Activated T-helper 17 cell treated with anti-CD3 and anti-CD28 coated beads, Interleukin-2, amount 50 U/mL, for 72 hours (primary cell): ENCODE measurements at regions not wholly inside any gene's neighbourhood (a gene's known extent, or its start where the extent isn't known, plus 50 kb on each side); places are given as distances from the start of the nearest gene placed in this dataset.

Experiments
- ATAC-seq: fragments of 150-1000 bp; cut with Tn5 transposase; replicated peaks from 2 replicates; pipeline ENCODE4 v1.10.0; 2021; ENCODE audit warnings: mild to moderate bottlenecking, moderate library complexity
- H3K27ac Mint-ChIP-seq: one replicate; pipeline ENCODE4 v1.8.0; 2022; ENCODE audit warnings: mixed read lengths
- H3K27me3 Mint-ChIP-seq: one replicate; pipeline ENCODE4 v1.8.0; 2022; ENCODE audit warnings: mixed read lengths
- H3K36me3 Mint-ChIP-seq: one replicate; pipeline ENCODE4 v1.8.0; 2022; ENCODE audit warnings: low read depth, mild to moderate bottlenecking, mixed read lengths
- H3K4me1 Mint-ChIP-seq: one replicate; pipeline ENCODE4 v1.8.0; 2022; ENCODE audit warnings: mixed read lengths
- H3K4me3 Mint-ChIP-seq: one replicate; pipeline ENCODE4 v1.8.0; 2022; ENCODE audit warnings: mild to moderate bottlenecking, mixed read lengths
- H3K9me3 Mint-ChIP-seq: one replicate; pipeline ENCODE4 v1.8.0; 2022; ENCODE audit warnings: mixed read lengths

GRCh38 chr10:111131168-111131799 is 54.5 kb downstream of the ADRA2A start:
- Mint-ChIP-seq H3K27ac (no peak overlapping the region), H3K4me1 (no peaks in the 10 kb centered on the region), H3K9me3 (no peaks in the 10 kb centered on the region), H3K36me3 (no peaks in the 10 kb centered on the region), H3K4me3 (no peak overlapping the region), H3K27me3 (peaks cover 30% of the 10 kb centered on the region)
- no peak for ATAC-seq

- peaks cover 44% of the 10 kb centered on the region for H3K27me3 Mint-ChIP-seq
- no peak for ATAC-seq
- H3K4me3 Mint-ChIP-seq = no peak overlapping the region
Observed at GRCh38 chr10:111137007-111137406, 60.2 kb downstream of the ADRA2A start.

DNA sequence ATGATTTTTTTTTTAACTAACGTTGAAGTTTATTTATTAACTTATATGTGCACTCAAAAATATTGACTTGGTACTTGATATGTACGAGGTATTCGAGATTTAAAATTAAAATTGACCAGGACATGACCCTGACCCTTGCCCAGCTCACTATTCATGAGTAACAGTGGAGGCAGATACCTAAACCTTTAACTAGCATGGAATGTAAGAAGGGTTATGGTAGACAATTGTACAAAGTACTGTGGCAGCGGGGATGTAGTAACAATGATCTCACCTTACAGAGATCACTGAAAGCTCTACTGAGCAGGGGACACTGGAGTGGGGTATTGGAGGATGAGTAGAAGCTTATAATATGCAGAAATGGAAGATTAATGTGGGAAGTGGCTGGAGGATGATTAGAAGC is 60.8 kb downstream of the ADRA2A start:
- Mint-ChIP-seq H3K36me3 (no peaks in the 10 kb centered on the region), H3K27me3 (peaks cover 44% of the 10 kb centered on the region), H3K4me1 (no peaks in the 10 kb centered on the region), H3K9me3 (no peaks in the 10 kb centered on the region), H3K4me3 (no peak overlapping the region), H3K27ac (no peak overlapping the region)
- no peak for ATAC-seq

More at GRCh38 chr10:111137007-111137406, 60.2 kb downstream of the ADRA2A start:
- Mint-ChIP-seq H3K27ac (no peak overlapping the region), H3K4me1 (no peaks in the 10 kb centered on the region), H3K9me3 (no peaks in the 10 kb centered on the region), H3K36me3 (no peaks in the 10 kb centered on the region)

GRCh38 chr10:111138544-111138943 is 61.7 kb downstream of the ADRA2A start:
- no peaks in the 10 kb centered on the region for H3K9me3 Mint-ChIP-seq
- ATAC-seq = no peak
- H3K36me3 Mint-ChIP-seq = no peaks in the 10 kb centered on the region

DNA sequence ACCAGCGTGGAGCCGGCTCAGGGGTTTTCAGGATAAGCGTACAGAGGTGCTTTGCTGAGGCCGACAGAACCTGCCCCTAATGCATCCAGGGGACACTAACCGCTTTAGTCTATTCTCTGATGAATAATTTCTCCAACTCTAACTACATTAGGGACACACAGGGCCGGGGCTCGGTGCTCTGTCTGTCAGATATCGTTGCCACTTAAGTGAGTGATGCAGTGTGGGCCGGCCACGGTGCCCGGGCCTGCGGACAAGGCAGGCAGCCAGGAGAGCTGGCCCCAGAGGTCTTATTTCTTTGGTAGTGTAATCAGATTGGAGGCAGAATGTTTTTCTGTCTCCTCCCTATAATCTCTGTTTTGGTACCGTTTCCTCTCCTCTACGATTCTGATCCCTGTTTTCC is 62.7 kb downstream of the ADRA2A start:
- Mint-ChIP-seq H3K4me1 (no peaks in the 10 kb centered on the region), H3K4me3 (no peak overlapping the region), H3K27me3 (peaks cover 37% of the 10 kb centered on the region), H3K27ac (no peak overlapping the region), H3K36me3 (no peaks in the 10 kb centered on the region), H3K9me3 (no peaks in the 10 kb centered on the region)
- ATAC-seq = no peak

More at GRCh38 chr10:111138544-111138943, 61.7 kb downstream of the ADRA2A start:
- H3K4me1 Mint-ChIP-seq = no peaks in the 10 kb centered on the region
- no peak overlapping the region for H3K4me3 Mint-ChIP-seq
- H3K27me3 Mint-ChIP-seq = peaks cover 46% of the 10 kb centered on the region
- H3K27ac Mint-ChIP-seq = no peak overlapping the region

DNA sequence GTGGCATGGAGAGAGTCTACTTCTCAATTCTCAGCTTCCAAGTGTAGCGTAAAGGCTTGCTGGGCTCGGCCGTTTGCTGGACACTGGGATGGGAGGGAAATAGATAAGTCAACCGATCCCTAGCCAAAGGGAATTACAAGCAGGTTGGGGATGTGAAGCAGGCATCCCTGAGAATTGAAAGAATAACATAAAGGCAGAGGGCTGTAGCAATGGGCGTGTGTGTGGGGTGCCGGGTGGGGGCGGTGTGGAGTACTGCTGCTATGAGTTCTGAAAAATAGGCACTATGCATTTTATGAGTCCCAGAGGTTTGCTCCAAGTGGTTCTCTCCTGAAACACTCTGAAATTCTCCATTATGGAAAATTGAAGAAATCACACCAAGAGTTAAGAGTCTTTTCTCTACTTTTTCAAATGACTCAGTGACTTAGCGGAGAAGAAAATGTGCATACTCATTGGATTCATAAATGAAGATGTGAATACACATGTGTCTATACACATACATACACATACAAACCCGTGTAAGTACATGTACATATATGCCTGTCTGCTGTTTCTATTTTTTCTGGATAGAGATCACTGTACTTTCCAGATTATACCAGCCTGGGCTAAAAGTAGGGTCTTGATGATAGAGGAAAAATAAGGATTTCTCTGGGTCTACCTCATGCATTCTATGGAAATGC is 65.4 kb downstream of the ADRA2A start:
- H3K36me3 Mint-ChIP-seq = no peaks in the 10 kb centered on the region
- no peak for ATAC-seq
- no peak overlapping the region for H3K4me3 Mint-ChIP-seq

GRCh38 chr10:111146025-111146640 is 69.3 kb downstream of the ADRA2A start:
- no peak overlapping the region for H3K4me3 Mint-ChIP-seq
- ATAC-seq = no peak
- H3K4me1 Mint-ChIP-seq = peaks cover 10% of the 10 kb centered on the region
- H3K36me3 Mint-ChIP-seq = no peaks in the 10 kb centered on the region
- peaks cover 10% of the 10 kb centered on the region for H3K27me3 Mint-ChIP-seq
- H3K9me3 Mint-ChIP-seq = no peaks in the 10 kb centered on the region
- H3K27ac Mint-ChIP-seq = no peak overlapping the region

More for the DNA sequence above, 65.4 kb downstream of the ADRA2A start:
- Mint-ChIP-seq H3K9me3 (no peaks in the 10 kb centered on the region), H3K4me1 (peaks cover 10% of the 10 kb centered on the region), H3K27me3 (peaks cover 24% of the 10 kb centered on the region), H3K27ac (no peak overlapping the region)

DNA sequence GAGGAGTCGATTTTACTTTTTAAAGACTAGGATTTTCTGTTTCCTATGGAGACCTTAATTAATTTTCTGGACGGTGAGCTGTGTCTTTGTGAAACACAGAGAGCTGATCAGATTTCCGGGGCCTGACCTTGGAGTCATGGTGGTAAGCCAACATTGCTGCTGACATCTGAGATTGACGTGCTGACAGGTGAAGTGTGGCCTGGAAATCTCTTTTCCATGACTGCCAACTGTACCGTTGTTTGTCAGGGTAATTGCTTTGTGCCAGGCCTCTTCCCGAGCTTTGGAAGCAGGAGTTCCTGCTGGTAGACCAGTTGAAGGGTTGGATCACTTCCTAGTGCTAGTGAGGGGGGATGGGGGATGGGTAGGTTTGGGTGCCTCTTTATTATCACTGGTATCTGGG is 71.2 kb downstream of the ADRA2A start:
- H3K27ac Mint-ChIP-seq = no peak overlapping the region
- H3K36me3 Mint-ChIP-seq = no peaks in the 10 kb centered on the region
- H3K9me3 Mint-ChIP-seq = no peaks in the 10 kb centered on the region
- peaks cover 8% of the 10 kb centered on the region for H3K27me3 Mint-ChIP-seq
- H3K4me3 Mint-ChIP-seq = no peak overlapping the region
- peaks cover 10% of the 10 kb centered on the region for H3K4me1 Mint-ChIP-seq
- no peak for ATAC-seq

DNA sequence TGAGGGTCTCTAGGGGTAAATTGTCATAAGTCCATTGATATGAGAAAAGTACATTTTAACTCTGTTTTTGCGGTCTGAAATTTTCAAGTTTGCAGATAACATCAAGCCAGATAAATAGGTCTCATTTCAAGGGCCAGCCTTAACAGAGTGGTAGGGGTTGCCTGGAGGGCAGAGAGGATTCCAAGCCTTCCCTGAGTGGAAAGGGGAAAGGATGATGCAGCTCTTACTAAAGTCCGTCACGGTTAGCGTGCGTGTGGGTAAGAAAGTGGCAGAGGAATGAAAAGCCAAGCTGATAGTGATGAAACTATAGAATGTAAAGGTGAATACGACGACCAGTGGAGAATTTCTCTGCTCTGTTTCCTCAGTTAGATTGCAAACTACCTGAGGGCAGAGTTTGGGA is 71.6 kb downstream of the ADRA2A start:
- Mint-ChIP-seq H3K36me3 (no peaks in the 10 kb centered on the region), H3K9me3 (no peaks in the 10 kb centered on the region), H3K4me3 (no peak overlapping the region), H3K4me1 (peaks cover 10% of the 10 kb centered on the region), H3K27ac (no peak overlapping the region), H3K27me3 (peaks cover 6% of the 10 kb centered on the region)
- no peak for ATAC-seq

DNA sequence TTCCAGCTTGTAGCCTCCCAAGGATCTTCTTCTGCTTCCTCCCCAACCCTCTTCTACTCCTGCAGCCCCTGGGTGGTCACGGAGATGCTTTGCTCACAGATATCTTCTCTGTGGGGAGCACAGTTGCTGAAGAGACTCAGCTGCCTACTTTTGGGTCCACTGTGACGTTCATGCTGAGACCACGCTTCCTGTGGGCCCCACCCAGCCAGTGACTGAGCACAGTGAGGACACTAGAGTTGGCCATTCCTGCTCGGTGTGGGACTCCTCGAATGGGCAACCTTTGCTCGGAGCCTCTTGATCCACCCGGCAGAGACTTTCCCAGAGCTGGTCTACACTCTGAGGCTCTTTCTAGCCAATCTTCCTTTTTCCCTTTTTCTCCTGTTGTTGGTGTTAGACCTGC is 73.9 kb downstream of the ADRA2A start:
- no peak for ATAC-seq
- peaks cover 10% of the 10 kb centered on the region for H3K4me1 Mint-ChIP-seq
- no peak overlapping the region for H3K27ac Mint-ChIP-seq
- no peaks in the 10 kb centered on the region for H3K9me3 Mint-ChIP-seq
- H3K27me3 Mint-ChIP-seq = peaks cover 13% of the 10 kb centered on the region
- H3K4me3 Mint-ChIP-seq = no peak overlapping the region
- no peaks in the 10 kb centered on the region for H3K36me3 Mint-ChIP-seq

DNA sequence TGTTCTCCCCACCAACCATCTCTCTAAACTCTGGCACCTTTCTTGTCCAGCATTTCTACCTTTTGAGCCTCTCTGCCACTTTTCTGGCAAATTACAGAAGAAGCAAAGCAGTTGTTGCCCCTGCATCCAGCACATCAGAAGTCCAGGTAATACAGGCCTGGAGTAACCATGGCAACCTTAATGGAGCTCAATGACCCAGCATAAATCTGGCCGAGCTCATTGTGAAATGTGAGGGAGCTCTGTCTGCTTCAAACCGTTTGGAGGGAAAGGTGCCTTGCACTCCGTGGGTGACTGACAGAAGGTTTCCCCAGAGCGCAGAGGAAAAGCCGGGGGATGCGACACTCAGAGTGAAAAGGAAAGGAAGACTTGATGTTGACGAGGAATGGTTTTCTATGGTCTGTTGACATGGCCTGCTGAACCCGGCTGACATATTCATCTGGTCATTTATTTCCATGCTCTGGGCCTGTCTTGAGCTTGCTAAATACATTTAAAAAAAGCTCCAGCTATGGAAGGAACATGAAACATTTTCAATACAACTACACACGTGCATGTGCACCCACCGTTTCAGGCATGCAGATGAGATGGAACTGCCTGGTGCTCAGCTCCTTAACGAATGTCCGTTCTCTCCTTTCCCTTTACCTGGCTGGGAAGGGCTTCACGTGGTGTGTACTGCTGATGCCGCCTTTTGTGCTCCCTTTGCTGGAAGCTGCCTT is 74.9 kb downstream of the ADRA2A start:
- Mint-ChIP-seq H3K27ac (no peak overlapping the region), H3K27me3 (peaks cover 21% of the 10 kb centered on the region), H3K4me3 (no peak overlapping the region), H3K4me1 (no peaks in the 10 kb centered on the region), H3K9me3 (no peaks in the 10 kb centered on the region), H3K36me3 (no peaks in the 10 kb centered on the region)
- no peak for ATAC-seq

- no peaks in the 10 kb centered on the region for H3K9me3 Mint-ChIP-seq
- H3K36me3 Mint-ChIP-seq = no peaks in the 10 kb centered on the region
Observed at GRCh38 chr10:111156754-111157153, 79.9 kb downstream of the ADRA2A start.

DNA sequence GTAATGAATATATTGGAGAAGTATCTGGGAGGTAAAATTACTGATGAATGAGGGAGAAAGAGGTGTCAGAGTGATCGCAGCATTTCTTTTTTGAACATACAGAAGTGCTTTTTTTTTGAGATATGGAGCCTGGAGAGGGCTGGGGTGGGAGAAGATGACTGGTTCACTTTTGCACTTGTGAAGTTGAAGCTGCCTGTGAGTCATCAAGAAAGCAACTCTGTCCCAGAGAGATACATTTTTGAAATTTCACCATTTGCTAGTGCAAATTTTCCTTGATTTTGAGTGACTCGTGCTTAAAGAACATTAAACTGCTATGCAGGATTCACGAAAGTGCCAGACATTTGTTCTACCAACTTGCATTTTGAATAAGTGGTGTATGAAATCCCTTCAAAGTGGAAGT is 81.8 kb downstream of the ADRA2A start:
- H3K9me3 Mint-ChIP-seq = no peaks in the 10 kb centered on the region
- no peak overlapping the region for H3K4me3 Mint-ChIP-seq
- H3K4me1 Mint-ChIP-seq = no peaks in the 10 kb centered on the region
- ATAC-seq = no peak
- H3K36me3 Mint-ChIP-seq = no peaks in the 10 kb centered on the region
- H3K27me3 Mint-ChIP-seq = peaks cover 44% of the 10 kb centered on the region
- H3K27ac Mint-ChIP-seq = no peak overlapping the region

More at GRCh38 chr10:111156754-111157153, 79.9 kb downstream of the ADRA2A start:
- Mint-ChIP-seq H3K4me1 (no peaks in the 10 kb centered on the region), H3K27ac (no peak overlapping the region), H3K4me3 (no peak overlapping the region), H3K27me3 (peaks cover 38% of the 10 kb centered on the region)
- no peak for ATAC-seq

DNA sequence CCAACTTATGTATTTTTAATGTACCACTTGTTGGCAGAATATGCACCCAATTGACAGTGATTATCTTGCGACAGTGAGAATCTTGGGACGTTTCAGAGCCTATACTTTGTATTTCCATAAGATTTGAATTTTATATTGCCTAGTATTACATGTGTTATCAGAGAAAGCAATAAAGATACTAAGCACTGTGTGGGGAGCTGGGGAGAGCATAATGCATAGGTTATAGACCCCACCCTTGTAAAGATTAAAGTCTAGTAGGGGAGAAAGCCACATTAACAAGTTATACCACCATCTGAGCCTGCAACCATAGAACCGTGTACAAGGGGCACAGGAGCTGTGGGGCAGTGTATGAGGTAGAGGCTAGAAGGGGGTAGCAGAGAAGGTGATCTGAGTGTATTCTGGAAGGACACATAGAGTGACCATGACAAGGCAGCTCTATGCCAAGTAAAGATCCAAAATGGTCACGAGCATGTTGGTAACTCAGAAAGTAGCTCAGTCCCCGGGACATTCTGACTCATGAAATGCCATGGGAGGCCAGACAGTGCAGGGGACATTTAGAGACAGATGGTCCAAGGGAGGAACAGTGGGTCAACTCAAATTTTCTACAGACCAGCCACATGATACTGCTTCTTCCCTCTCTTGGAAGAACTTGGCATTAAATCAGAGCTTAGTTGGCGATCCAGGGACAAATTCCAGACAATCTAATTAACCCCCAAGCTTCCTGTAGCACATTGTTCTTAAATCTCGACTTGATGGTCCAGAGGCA is 84.5 kb downstream of the ADRA2A start:
- H3K9me3 Mint-ChIP-seq = no peaks in the 10 kb centered on the region
- no peak overlapping the region for H3K27ac Mint-ChIP-seq
- H3K36me3 Mint-ChIP-seq = no peaks in the 10 kb centered on the region
- no peaks in the 10 kb centered on the region for H3K4me1 Mint-ChIP-seq
- peaks cover 44% of the 10 kb centered on the region for H3K27me3 Mint-ChIP-seq
- H3K4me3 Mint-ChIP-seq = no peak overlapping the region
- no peak for ATAC-seq
